ENCODE measurements at regions not wholly inside any gene's neighbourhood (a gene's known extent, or its start where the extent isn't known, plus 50 kb on each side); places are given as distances from the start of the nearest gene placed in this dataset.
A peak's percentile ranks its signal among the peaks of the same experiment; 100 is the strongest.
"Not testable (repeated sequence)": the region's sequence is repeated elsewhere in the genome, so short reads cannot be mapped to it uniquely, and the experiment has no call there.

DNA sequence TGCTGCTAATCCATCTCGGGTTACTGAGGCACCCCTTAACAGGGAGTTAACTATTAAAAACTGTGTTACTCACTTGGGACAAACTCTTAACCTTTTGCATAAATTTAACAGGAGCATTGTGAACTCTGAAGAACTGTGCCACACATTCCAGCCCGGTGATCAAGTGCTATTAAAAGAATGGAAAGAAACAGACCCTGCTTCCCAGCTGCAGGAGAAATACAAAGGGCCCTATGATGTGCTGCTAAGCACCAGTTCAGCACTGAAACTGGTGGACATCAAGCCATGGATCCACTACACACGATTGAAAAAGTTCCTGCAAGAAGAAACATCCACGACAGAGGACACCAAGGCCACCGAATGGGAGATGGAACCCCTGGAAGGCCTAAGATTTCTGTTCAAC, 114.7 kb upstream of the PLCL2 start:
- DNase-seq = peak; percentile 42

- DNase-seq = no peak
Measured at GRCh38 chr3:16770792-16771191, 114.0 kb upstream of the PLCL2 start.

DNA sequence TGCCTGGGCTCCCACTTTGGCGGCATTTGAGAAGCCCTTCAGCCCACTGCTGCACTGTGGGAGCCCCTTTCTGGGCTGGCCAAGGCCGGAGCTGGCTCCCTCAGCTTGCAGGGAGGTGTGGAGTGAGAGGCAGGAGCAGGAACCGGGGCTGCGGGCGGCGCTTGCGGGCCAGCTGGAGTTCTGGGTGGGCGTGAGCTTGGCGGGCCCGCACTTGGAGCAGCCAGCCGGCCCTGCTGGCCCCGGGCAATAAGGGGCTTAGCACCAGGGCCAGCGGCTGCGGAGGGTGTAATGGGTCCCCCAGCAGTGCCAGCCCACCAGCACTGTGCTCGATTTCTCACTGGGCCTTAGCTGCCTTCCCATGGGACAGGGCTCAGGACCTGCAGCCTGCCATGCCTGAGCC, 111.2 kb upstream of the PLCL2 start:
- not testable (repeated sequence) for DNase-seq

GRCh38 chr3:16774536-16774935, 110.2 kb upstream of the PLCL2 start:
- DNase-seq = not testable (repeated sequence)

GRCh38 chr3:16784973-16785372, 99.8 kb upstream of the PLCL2 start:
- no peak for DNase-seq

GRCh38 chr3:16785465-16785864, 99.3 kb upstream of the PLCL2 start:
- no peak for DNase-seq

GRCh38 chr3:16788440-16789056, 96.2 kb upstream of the PLCL2 start:
- no peak for DNase-seq

DNA sequence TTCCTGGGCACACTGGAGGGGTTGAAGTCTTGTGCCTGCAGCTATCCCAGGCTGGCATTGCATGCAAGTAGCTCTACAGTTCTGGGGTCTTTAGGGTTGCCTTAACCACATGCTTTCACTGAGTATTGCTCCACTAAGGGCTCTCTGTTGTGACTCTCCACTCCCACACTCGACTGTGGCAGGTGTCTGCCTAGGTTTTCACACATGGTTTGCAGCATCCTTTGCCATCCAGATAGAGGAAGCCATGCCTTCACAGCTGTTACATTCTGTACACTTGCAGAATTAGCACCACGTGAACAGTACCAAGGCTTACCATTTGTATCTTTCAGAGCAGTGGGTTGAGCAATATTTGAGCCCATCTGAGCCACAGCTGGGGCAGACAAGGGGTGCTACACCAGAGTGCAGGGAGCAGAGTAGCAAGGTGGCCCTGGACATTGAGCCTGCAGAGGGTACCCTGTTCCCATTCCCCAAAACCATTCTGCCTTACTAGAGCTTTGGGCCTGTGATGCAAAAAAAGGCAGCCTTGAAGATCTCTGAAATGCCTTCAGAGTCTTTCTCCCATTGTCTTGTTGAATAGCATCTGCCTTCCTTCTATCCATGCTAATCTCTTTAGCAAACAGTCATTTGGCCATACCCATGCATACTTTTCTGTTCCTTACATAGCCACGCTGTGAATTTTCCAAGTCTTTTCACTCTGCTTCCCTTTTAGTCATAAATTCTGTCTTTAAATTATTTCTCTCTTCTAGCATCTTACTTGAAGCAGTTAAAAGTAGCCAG, 95.2 kb upstream of the PLCL2 start:
- no peak for DNase-seq

DNA sequence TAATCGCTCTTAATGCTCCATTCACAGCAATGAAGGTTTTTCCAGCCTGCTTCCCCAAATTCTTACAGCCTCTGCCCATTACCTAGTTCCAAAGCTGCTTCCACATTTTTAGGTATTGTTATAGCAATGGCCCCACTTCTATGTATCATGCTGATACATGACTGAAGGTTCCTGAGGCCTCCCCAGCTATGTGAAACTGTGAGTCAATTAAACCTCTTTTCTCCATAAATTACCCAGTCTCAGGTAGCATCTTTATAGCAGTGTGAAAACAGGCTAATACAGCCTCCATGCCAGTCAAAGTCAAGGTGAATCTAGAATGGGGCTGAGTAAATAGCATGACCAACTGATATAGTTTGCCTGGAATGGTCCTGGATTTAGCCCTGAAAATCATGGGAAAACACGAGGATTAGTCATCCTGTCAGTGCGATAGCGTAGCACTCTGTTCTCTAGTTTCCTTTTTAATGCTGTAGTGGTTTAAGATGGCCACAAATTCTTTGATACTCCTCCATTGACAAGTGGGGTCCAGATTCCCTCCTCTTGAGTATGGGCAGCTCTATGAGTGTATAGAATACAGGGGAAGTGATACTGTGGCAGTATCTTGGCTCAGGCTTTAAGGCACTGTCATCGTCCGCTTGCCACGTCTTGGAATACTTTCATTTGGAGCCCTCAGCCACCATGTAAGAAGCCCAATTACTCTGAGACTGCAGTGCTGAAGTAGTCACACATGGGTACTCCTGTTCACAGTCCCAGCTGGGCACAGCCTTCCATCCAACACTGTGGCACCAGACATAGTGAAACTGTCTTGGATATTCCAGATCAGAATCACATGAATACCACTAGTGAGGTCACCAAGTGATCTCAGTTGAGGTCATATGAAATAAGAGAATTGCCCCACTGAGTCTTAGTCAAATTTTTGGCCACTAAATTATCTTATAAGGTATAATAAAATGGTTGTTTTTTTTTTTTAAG, 94.0 kb upstream of the PLCL2 start:
- no peak for DNase-seq

- DNase-seq = no peak
Measured at GRCh38 chr3:16793321-16793720, 91.4 kb upstream of the PLCL2 start.

DNA sequence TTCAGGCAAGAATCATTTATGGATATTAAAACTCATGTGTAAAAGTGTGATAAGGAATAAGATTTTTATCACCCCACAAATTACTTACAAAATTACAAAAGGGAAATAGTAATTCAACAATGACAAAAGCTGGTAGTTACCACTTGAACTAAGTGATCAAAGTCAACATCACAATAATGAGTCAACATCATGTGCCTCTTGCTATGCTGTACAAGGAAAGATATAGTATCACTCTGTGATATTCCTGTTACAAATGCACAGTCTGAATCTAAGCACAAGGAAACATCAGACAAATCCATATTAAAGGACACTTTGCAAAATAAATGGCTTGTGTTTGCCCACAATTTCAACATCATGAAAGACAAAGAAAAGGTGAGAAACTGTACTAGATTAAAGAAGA, 90.5 kb upstream of the PLCL2 start:
- DNase-seq = no peak

DNA sequence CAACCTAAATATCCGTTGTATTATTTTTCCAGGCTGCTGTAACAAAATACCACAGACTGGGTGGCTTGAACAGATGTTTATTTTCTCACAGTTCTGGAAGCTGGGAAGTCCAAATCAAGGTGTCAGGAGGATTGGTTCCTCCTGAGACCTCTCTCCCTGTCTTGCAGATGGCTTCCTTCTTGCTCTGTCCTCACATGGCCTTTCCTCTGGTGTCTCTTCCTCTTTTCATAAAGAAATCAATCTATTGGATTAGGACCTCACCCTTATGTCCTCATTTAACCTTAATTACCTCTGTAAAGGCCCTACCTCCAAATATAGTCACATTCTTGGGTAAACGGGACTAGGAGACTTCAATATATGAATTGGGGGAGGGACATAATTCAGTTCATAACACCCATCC, 89.2 kb upstream of the PLCL2 start:
- DNase-seq = no peak

- DNase-seq = no peak
Measured at GRCh38 chr3:16797831-16798230, 86.9 kb upstream of the PLCL2 start.

DNA sequence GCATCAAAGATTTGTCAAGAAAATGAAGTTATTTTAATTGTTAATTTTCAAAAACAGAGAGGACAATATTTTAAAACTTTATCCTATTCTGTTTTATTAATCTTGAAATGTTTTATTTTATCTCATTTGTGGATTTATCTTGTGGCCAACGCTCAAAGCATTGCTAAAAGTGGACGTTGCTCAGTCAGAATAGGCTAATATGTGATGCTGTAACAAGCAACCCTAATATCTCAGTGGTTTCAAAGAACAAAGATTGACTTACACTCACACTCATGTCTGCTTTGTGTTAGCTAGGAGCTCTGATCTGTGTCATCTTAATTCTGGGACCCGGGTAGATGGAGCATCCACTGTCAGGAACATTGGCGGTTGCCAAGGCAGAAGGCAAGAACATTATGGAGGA, 86.0 kb upstream of the PLCL2 start:
- DNase-seq = no peak

GRCh38 chr3:16800361-16800760, 84.4 kb upstream of the PLCL2 start:
- no peak for DNase-seq

GRCh38 chr3:16801223-16801622, 83.5 kb upstream of the PLCL2 start:
- no peak for DNase-seq

DNA sequence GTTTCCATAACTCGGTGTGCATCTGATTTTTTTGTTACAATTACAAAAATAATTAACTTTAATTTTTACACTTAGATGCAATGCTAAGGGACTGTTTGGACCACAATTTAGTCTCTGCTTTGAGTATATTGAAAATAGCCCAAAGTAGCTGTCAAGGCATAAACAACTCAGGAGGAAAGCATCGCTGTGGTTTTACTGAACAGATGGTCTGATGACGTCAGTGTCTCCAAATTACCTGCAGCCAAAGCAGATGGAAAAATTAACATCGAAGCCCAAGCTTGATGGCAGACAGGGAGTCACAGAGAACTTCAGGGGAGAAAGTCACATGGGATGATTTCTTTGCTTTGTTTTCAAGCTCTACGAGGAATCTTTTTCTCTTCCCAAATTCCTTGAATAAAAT, 83.1 kb upstream of the PLCL2 start:
- DNase-seq = peak; percentile 60

GRCh38 chr3:16802389-16802788, 82.4 kb upstream of the PLCL2 start:
- no peak for DNase-seq

- DNase-seq = no peak
Measured at GRCh38 chr3:16803019-16803418, 81.7 kb upstream of the PLCL2 start.

- DNase-seq = peak; percentile 61
Measured at GRCh38 chr3:16807391-16807790, 77.4 kb upstream of the PLCL2 start.

DNA sequence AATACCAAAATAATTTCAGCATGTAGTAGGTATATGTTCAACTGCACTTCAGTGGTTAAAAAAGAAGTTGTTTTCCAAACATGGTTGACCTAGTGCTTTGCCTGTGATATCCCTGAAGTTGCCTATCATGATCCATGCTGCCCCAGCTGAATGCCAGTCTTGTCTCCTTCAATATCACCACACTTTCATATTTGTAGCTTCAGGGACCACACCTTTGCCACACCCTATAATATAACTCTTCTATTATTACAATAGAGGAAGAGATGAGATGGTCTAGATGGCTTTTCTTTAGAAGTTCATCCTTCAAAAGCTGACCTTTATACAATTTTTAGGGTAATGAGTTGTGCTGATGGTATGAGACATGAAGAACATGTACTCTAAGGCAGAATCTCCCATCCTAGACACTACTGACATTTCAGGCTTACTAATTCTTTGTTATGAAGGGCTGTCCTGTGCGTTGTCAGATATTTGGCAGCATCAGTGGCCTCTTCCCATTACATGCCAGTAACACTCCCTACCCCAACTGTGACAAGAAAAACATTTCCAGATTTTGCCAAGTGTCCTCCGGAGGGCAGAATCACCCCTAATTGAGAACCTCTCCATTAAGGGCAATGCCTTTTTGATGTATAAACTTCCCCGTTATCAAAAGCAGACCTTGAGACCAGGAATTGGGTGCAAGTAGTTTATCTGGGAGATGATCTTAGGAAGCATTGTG, 76.2 kb upstream of the PLCL2 start:
- DNase-seq = no peak

DNA sequence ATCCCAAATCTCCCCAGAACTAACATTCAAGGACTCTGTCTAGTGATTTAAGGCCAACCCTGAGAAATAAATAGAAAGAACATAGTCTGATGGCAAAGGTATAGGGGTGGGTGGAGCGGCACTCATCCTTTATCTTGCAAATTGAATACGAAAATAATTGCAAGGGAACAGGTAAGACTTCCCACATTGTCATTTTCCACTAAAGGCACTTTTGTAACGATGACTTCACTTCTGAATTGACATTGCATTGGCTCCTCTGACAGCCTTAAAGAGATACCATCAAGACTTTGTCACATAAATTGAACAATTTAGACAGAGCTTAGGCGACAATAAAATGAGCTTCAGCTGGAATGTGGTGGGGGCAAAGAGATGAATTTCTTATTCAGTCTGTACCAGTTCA, 75.3 kb upstream of the PLCL2 start:
- DNase-seq = no peak

DNA sequence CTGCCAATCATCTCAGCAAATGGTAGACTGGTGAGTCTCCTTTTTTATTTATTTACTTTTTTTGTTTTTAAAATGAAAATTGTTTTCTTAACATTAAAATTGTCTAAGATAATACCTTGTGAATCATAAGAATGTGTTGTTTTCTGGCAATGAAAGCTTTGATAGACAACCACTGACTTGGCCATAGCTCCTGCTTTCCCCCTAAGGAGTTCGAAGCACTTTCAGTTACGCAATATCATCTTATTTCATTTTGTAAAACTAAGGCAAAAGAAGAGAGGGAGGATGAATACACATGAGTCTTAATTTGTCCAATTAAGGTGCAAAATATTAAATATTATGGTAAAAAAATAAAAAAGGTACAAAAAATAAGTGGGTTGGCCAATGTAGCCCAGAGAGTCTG, 74.8 kb upstream of the PLCL2 start:
- no peak for DNase-seq
